A549 (cell line): ENCODE measurements at regions not wholly inside any gene's neighbourhood (a gene's known extent, or its start where the extent isn't known, plus 50 kb on each side); places are given as distances from the start of the nearest gene placed in this dataset.

Experiments
- ATAC-seq, 2 experiments: fragments of 200-7000 bp in 1 of 2; fragments of >200 bp in 1 of 2; cut with Nextera tagmentation in 1 of 2; cut with Tn5 transposase in 1 of 2; 3 replicates each; pipeline versions ENCODE4 v1.8.0 to v1.9.1; 2018 to 2020; ENCODE audit warnings: mild to moderate bottlenecking in 1 of 2, moderate library complexity in 1 of 2
- CTCF ChIA-PET: fragments of 300-600 bp; sonication (Branson Sonifier 250); formaldehyde crosslinking; extraction: SDS; loops from one replicate; lab custom pipeline; 2021; ENCODE audit warnings: antibody characterized with exemption, inconsistent platforms; lab: Yijun Ruan, JAX
- POLR2A ChIA-PET: fragments of 350-600 bp; formaldehyde crosslinking; extraction: SDS; loops from one replicate; lab custom pipeline; 2021; ENCODE audit warnings: antibody characterized with exemption, inconsistent platforms; lab: Yijun Ruan, JAX
- DNase-seq, 2 experiments: peaks; one replicate each; pipeline versions ENCODE4 v3.0.0 to v3.0.0-alpha.2; 2011 to 2016; ENCODE audit warnings: low read depth in 1 of 2, low spot score in 1 of 2
- FAIRE-seq: peaks from 2 replicates; lab custom pipeline; 2011; peaks lifted over from hg19 to GRCh38; lab: Jason Lieb, UNC
- H3K27ac ChIP-seq, 2 experiments: fragments of >200 bp; sonication (Bioruptor Twin); formaldehyde crosslinking; 3 replicates each; pipeline ENCODE4 v1.5.1; 2016 to 2017
- H3K4me1 ChIP-seq: fragments of >200 bp; sonication (Bioruptor Twin); formaldehyde crosslinking; 3 replicates; pipeline ENCODE4 v1.6.1; 2016
- H3K4me2 ChIP-seq: fragments of >200 bp; sonication (Bioruptor Twin); formaldehyde crosslinking; 3 replicates; pipeline ENCODE4 v1.6.1; 2016
- H3K4me3 ChIP-seq: fragments of >200 bp; sonication (Bioruptor Twin); formaldehyde crosslinking; 3 replicates; pipeline ENCODE4 v1.5.1; 2016
- H3K9me3 ChIP-seq: fragments of >200 bp; sonication (Bioruptor Twin); formaldehyde crosslinking; 3 replicates; pipeline ENCODE4 v1.6.1; 2016
- BCL3 ChIP-seq: fragments of >200 bp; sonication (Bioruptor Twin); formaldehyde crosslinking; IDR thresholded peaks from 3 replicates; pipeline ENCODE4 v1.6.1; 2016
- CBX2 ChIP-seq: fragments of 200-600 bp; sonication (generic); IDR thresholded peaks from 2 replicates; pipeline ENCODE4 v1.6.1; 2016; ENCODE audit warnings: low read depth, mild to moderate bottlenecking, borderline replicate concordance
- CHD4 ChIP-seq: fragments of 200-600 bp; sonication (generic); IDR thresholded peaks from 2 replicates; pipeline ENCODE4 v1.6.1; 2016; ENCODE audit warnings: antibody characterized with exemption, mild to moderate bottlenecking, borderline replicate concordance
- CTCF ChIP-seq: fragments of >200 bp; sonication (Bioruptor Twin); formaldehyde crosslinking; IDR thresholded peaks from 3 replicates; pipeline ENCODE4 v1.5.1; 2016
- E2F6 ChIP-seq: IDR thresholded peaks from 2 replicates; pipeline ENCODE4 v1.6.1; 2012; ENCODE audit warnings: low read depth, borderline replicate concordance
- EHMT2 ChIP-seq: fragments of 200-600 bp; sonication (generic); IDR thresholded peaks from 2 replicates; pipeline ENCODE4 v1.6.1; 2016; ENCODE audit warnings: antibody characterized with exemption, low read depth, mild to moderate bottlenecking, moderate library complexity
- ELK1 ChIP-seq: fragments of 150-350 bp; IDR thresholded peaks from 2 replicates; pipeline ENCODE4 v1.6.1; 2014; ENCODE audit warnings: low read depth, mild to moderate bottlenecking, low read length
- FOSB ChIP-seq: fragments of 250-450 bp; sonication (Bioruptor Pico); IDR thresholded peaks from 2 replicates; pipeline ENCODE4 v1.5.0; 2020; ENCODE audit warnings: mild to moderate bottlenecking, moderate library complexity
- HDAC2 ChIP-seq: fragments of 200-600 bp; sonication (generic); IDR thresholded peaks from 2 replicates; pipeline ENCODE4 v1.6.1; 2016
- HES2 ChIP-seq: fragments of >200 bp; sonication (Bioruptor Twin); formaldehyde crosslinking; IDR thresholded peaks from 2 replicates; pipeline ENCODE4 v1.6.1; 2016
- HOXA7 ChIP-seq: fragments of 250-450 bp; sonication (Bioruptor Pico); IDR thresholded peaks from 2 replicates; pipeline ENCODE4 v1.5.0; 2020; ENCODE audit warnings: mild to moderate bottlenecking, moderate library complexity
- HOXB5 ChIP-seq: fragments of 250-450 bp; sonication (Bioruptor Pico); IDR thresholded peaks from 2 replicates; pipeline ENCODE4 v1.5.0; 2020; ENCODE audit warnings: mild to moderate bottlenecking, moderate library complexity
- JUNB ChIP-seq: fragments of >200 bp; sonication (Bioruptor Twin); formaldehyde crosslinking; IDR thresholded peaks from 2 replicates; pipeline ENCODE4 v1.6.1; 2016
- KDM1A ChIP-seq: fragments of 200-600 bp; sonication (generic); IDR thresholded peaks from 2 replicates; pipeline ENCODE4 v1.6.1; 2016; ENCODE audit warnings: low read depth, mild to moderate bottlenecking
- KDM5A ChIP-seq: fragments of 200-600 bp; sonication (generic); IDR thresholded peaks from 2 replicates; pipeline ENCODE4 v1.6.1; 2016; ENCODE audit warnings: antibody characterized with exemption, mild to moderate bottlenecking
- MAFK ChIP-seq: fragments of 450-650 bp; IDR thresholded peaks from 2 replicates; pipeline ENCODE4 v1.6.1; 2014; ENCODE audit not compliant: partially characterized antibody
- MAX ChIP-seq: IDR thresholded peaks from 2 replicates; pipeline ENCODE4 v1.6.1; 2012
- NFE2L2 ChIP-seq: fragments of 150-350 bp; conservative IDR thresholded peaks from 2 replicates; pipeline ENCODE4 v1.6.1; 2014; ENCODE audit warnings: low read length
- NPAS2 ChIP-seq: fragments of 250-450 bp; sonication (Bioruptor Pico); IDR thresholded peaks from 2 replicates; pipeline ENCODE4 v1.8.0; 2022; ENCODE audit warnings: mild to moderate bottlenecking, moderate library complexity, borderline replicate concordance
- NR3C1 ChIP-seq: fragments of >200 bp; sonication (Bioruptor Twin); formaldehyde crosslinking; IDR thresholded peaks from 3 replicates; pipeline ENCODE4 v1.6.1; 2017
- PHF8 ChIP-seq: fragments of 200-600 bp; sonication (generic); IDR thresholded peaks from 2 replicates; pipeline ENCODE4 v1.6.1; 2016; ENCODE audit warnings: low read depth, mild to moderate bottlenecking, antibody characterized with exemption, moderate library complexity, borderline replicate concordance
- RAD21 ChIP-seq, 2 experiments: fragments of >200 bp in 1 of 2; sonication (Bioruptor Twin) in 1 of 2; formaldehyde crosslinking in 1 of 2; IDR thresholded peaks in 1 of 2; conservative IDR thresholded peaks in 1 of 2; 2 replicates in 1 of 2; 3 replicates in 1 of 2; pipeline ENCODE4 v1.6.1; 2012 to 2018; ENCODE audit warnings: inconsistent platforms in 1 of 2
- RARB ChIP-seq: fragments of 250-450 bp; sonication (Bioruptor Pico); IDR thresholded peaks from 2 replicates; pipeline ENCODE4 v1.8.0; 2021; ENCODE audit warnings: mild to moderate bottlenecking, moderate library complexity
- REST ChIP-seq: fragments of 200-600 bp; sonication (generic); IDR thresholded peaks from 2 replicates; pipeline ENCODE4 v1.6.1; 2016; ENCODE audit warnings: antibody characterized with exemption, mild to moderate bottlenecking, moderate library complexity
- RNF2 ChIP-seq: fragments of 200-600 bp; sonication (generic); IDR thresholded peaks from 2 replicates; pipeline ENCODE4 v1.6.1; 2016; ENCODE audit warnings: low read depth, mild to moderate bottlenecking, antibody characterized with exemption, moderate library complexity, borderline replicate concordance
- SREBF2 ChIP-seq: fragments of 450-650 bp; IDR thresholded peaks from 2 replicates; pipeline ENCODE4 v1.6.1; 2014; ENCODE audit warnings: mild to moderate bottlenecking, moderate library complexity
- TFCP2L1 ChIP-seq: fragments of 250-450 bp; sonication (Bioruptor Pico); IDR thresholded peaks from 2 replicates; pipeline ENCODE4 v1.5.0; 2021; ENCODE audit warnings: mild to moderate bottlenecking
- TP53 ChIP-seq: fragments of 250-450 bp; sonication (Bioruptor Pico); IDR thresholded peaks from 2 replicates; pipeline ENCODE4 v1.5.0; 2021; ENCODE audit warnings: mild to moderate bottlenecking, moderate library complexity
- ZFP36 ChIP-seq: fragments of 450-650 bp; IDR thresholded peaks from 2 replicates; pipeline ENCODE4 v1.6.1; 2014; ENCODE audit warnings: borderline replicate concordance; ENCODE audit not compliant: partially characterized antibody
- ZNF302 ChIP-seq: fragments of 250-450 bp; sonication (Bioruptor Pico); IDR thresholded peaks from 2 replicates; pipeline ENCODE4 v1.9.0; 2021; ENCODE audit warnings: inconsistent platforms, mild to moderate bottlenecking, moderate library complexity
- WGBS: methylation state at CpG from one replicate; pipeline ENCODE4 v1.1.6; 2017; ENCODE audit errors: missing lambda C conversion rate; 5-methylcytosine and 5-hydroxymethylcytosine counted together

GRCh38 chr5:173501271-173501670 is 115.2 kb downstream of the BOD1 start:
- ATAC-seq (no peak), DNase-seq (no peak), FAIRE-seq (no peak)
- H3K4me3 ChIP-seq, result no peak overlapping the region
- ChIA-PET POLR2A (no interaction called here), CTCF (no interaction called here)
- H3K27ac ChIP-seq, result no peak overlapping the region
- peaks cover 10% of the 10 kb centered on the region; the same call in 1 of the 3 replicates for H3K9me3 ChIP-seq
- TF ChIP-seq NR3C1 (no peak), ZNF302 (CRISPR knock-in tag) (no peak), CHD4 (no peak), EHMT2 (no peak), KDM1A (no peak), NFE2L2 (no peak), RAD21 (conservative IDR thresholded peaks at IDR 0.05 in 1 of 2, IDR thresholded peaks at IDR 0.05 in 1 of 2) (no peak), CBX2 (no peak), KDM5A (no peak), RARB (no peak), FOSB (CRISPR knock-in tag) (no peak), BCL3 (no peak), MAX (no peak), HDAC2 (no peak), JUNB (no peak), HOXB5 (no peak), NPAS2 (CRISPR knock-in tag) (no peak), ELK1 (no peak), REST (no peak), HES2 (no peak)
- 35% methylated on average over 8 of the region's 8 CpGs for WGBS
- no peaks in the 10 kb centered on the region for H3K4me1 ChIP-seq
- H3K4me2 ChIP-seq, result no peak overlapping the region

GRCh38 chr5:173500213-173500560 is 116.3 kb downstream of the BOD1 start:
- TF ChIP-seq CHD4 (no peak), MAFK (no peak), SREBF2 (no peak), CBX2 (no peak), HOXB5 (no peak), HOXA7 (CRISPR knock-in tag) (no peak), PHF8 (no peak), TFCP2L1 (CRISPR knock-in tag) (no peak), ZFP36 (no peak), TP53 (CRISPR knock-in tag) (no peak), NFE2L2 (no peak), EHMT2 (no peak), E2F6 (no peak), HES2 (no peak), RNF2 (no peak), CTCF (no peak)
- Histone ChIP-seq H3K4me3 (no peak overlapping the region), H3K27ac (no peak overlapping the region), H3K9me3 (no peaks in the 10 kb centered on the region), H3K4me2 (no peak overlapping the region), H3K4me1 (no peaks in the 10 kb centered on the region)
- WGBS, result 79% methylated on average over 6 of the region's 6 CpGs
- ATAC-seq, result no peak
- no peak for DNase-seq
- CTCF ChIA-PET, result no interaction called here
- POLR2A ChIA-PET, result no interaction called here
- FAIRE-seq, result no peak
